ENCODE measurements at regions not wholly inside any gene's neighbourhood (a gene's known extent, or its start where the extent isn't known, plus 50 kb on each side); places are given as distances from the start of the nearest gene placed in this dataset.

- no peak overlapping the region for H3K4me3 ChIP-seq (ENCODE audit: low read depth, low read length)
- in situ Hi-C loops (cut with HindIII; ENCODE audit: low sequenced_read_pairs) = no loop called here
- no peak for DNase-seq (ENCODE audit: low read depth)
- TF ChIP-seq CTCF (IDR thresholded peaks at IDR 0.05; ENCODE audit: low read depth, low read length, missing control alignments) = no peak
These were observed 71.4 kb upstream of the HHIP start for GRCh38 chr4:144574509-144574908.

- no peak for DNase-seq (ENCODE audit: low read depth)
- in situ Hi-C loops (cut with HindIII; ENCODE audit: low sequenced_read_pairs) = no loop called here
- no peak overlapping the region for H3K4me3 ChIP-seq (ENCODE audit: low read depth, low read length)
- TF ChIP-seq CTCF (IDR thresholded peaks at IDR 0.05; ENCODE audit: low read depth, low read length, missing control alignments) = no peak
These were observed 70.8 kb upstream of the HHIP start for GRCh38 chr4:144575181-144575580.

GRCh38 chr4:144578681-144579080 lies 67.3 kb upstream of the HHIP start:
- no peak overlapping the region for H3K4me3 ChIP-seq (ENCODE audit: low read depth, low read length)
- no peak for TF ChIP-seq CTCF (IDR thresholded peaks at IDR 0.05; ENCODE audit: low read depth, low read length, missing control alignments)
- no peak for DNase-seq (ENCODE audit: low read depth)
- in situ Hi-C loops (cut with HindIII; ENCODE audit: low sequenced_read_pairs) = no loop called here

GRCh38 chr4:144579411-144580030 lies 66.4 kb upstream of the HHIP start:
- no peak for TF ChIP-seq CTCF (IDR thresholded peaks at IDR 0.05; ENCODE audit: low read depth, low read length, missing control alignments)
- H3K4me3 ChIP-seq (ENCODE audit: low read depth, low read length) = no peak overlapping the region
- no peak for DNase-seq (ENCODE audit: low read depth)
- in situ Hi-C loops (cut with HindIII; ENCODE audit: low sequenced_read_pairs) = no loop called here

- in situ Hi-C loops (cut with HindIII; ENCODE audit: low sequenced_read_pairs) = no loop called here
These were observed 65.5 kb upstream of the HHIP start for GRCh38 chr4:144580430-144580829.

GRCh38 chr4:144582105-144582850 lies 63.7 kb upstream of the HHIP start:
- TF ChIP-seq CTCF (IDR thresholded peaks at IDR 0.05; ENCODE audit: low read depth, low read length, missing control alignments) = no peak
- no peak overlapping the region for H3K4me3 ChIP-seq (ENCODE audit: low read depth, low read length)
- in situ Hi-C loops (cut with HindIII; ENCODE audit: low sequenced_read_pairs) = no loop called here

More at GRCh38 chr4:144580430-144580829, 65.5 kb upstream of the HHIP start:
- no peak for DNase-seq (ENCODE audit: low read depth)
- H3K4me3 ChIP-seq (ENCODE audit: low read depth, low read length) = no peak overlapping the region
- TF ChIP-seq CTCF (IDR thresholded peaks at IDR 0.05; ENCODE audit: low read depth, low read length, missing control alignments) = no peak

More at GRCh38 chr4:144582105-144582850, 63.7 kb upstream of the HHIP start:
- peak; percentile 26 for DNase-seq (ENCODE audit: low read depth)

All from astrocyte of the cerebellum (primary cell).